Caco-2 (cell line): ENCODE measurements at regions not wholly inside any gene's neighbourhood (a gene's known extent, or its start where the extent isn't known, plus 50 kb on each side); places are given as distances from the start of the nearest gene placed in this dataset.

Experiments
- BruUV-seq: library from RNA; stranded (reverse); fragments of 400-500 nt; replicated peaks from 2 replicates; lab custom pipeline; 2021; lab: Mats Ljungman, UMichigan
- CTCF ChIA-PET: fragments of 300-600 bp; sonication (Branson Sonifier 250); formaldehyde crosslinking; loops from one replicate; lab custom pipeline; 2022; ENCODE audit warnings: antibody characterized with exemption; lab: Charles Lee
- POLR2A ChIA-PET: fragments of 300-600 bp; sonication (Branson Sonifier 250); formaldehyde crosslinking; loops from one replicate; lab custom pipeline; 2022; ENCODE audit warnings: antibody characterized with exemption; lab: Charles Lee
- DNase-seq, 2 experiments: peaks; one replicate each; pipeline versions ENCODE4 v3.0.0 to v3.0.0-alpha.2; 2020 to 2022
- H3K27me3 ChIP-seq: replicated peaks from 2 replicates; pipeline ENCODE4 v1.6.0; 2011; ENCODE audit warnings: low read length; ENCODE audit not compliant: control insufficient read depth, insufficient read depth
- H3K36me3 ChIP-seq: 2 replicates; pipeline ENCODE4 v1.5.1; 2011; ENCODE audit warnings: low read length; ENCODE audit not compliant: control insufficient read depth, insufficient read depth
- H3K4me1 ChIP-seq: fragments of 250-450 bp; sonication (Bioruptor Pico); 2 replicates; pipeline ENCODE4 v1.5.1; 2020; ENCODE audit warnings: mild to moderate bottlenecking
- H3K4me3 ChIP-seq: 2 replicates; pipeline ENCODE4 v1.5.1; 2011; ENCODE audit warnings: low read depth, mild to moderate bottlenecking, control low read depth, low read length
- H3K9me3 ChIP-seq: fragments of 250-450 bp; sonication (Bioruptor Pico); 2 replicates; pipeline ENCODE4 v1.5.1; 2020; ENCODE audit warnings: mild to moderate bottlenecking, moderate library complexity
- H3K27ac Mint-ChIP-seq: one replicate; pipeline ENCODE4 v1.8.0; 2022; ENCODE audit warnings: mixed read lengths; ENCODE audit not compliant: unreplicated experiment
- H3K27me3 Mint-ChIP-seq: one replicate; pipeline ENCODE4 v1.8.0; 2022; ENCODE audit warnings: mixed read lengths; ENCODE audit not compliant: insufficient read depth, unreplicated experiment
- H3K36me3 Mint-ChIP-seq: one replicate; pipeline ENCODE4 v1.8.0; 2022; ENCODE audit warnings: mild to moderate bottlenecking, mixed read lengths; ENCODE audit not compliant: insufficient read depth, unreplicated experiment
- H3K4me1 Mint-ChIP-seq: one replicate; pipeline ENCODE4 v1.8.0; 2022; ENCODE audit warnings: low read depth, mixed read lengths; ENCODE audit not compliant: unreplicated experiment
- H3K4me3 Mint-ChIP-seq: one replicate; pipeline ENCODE4 v1.8.0; 2022; ENCODE audit warnings: mild to moderate bottlenecking, moderate library complexity, mixed read lengths; ENCODE audit not compliant: unreplicated experiment
- H3K9me3 Mint-ChIP-seq: one replicate; pipeline ENCODE4 v1.8.0; 2022; ENCODE audit warnings: mixed read lengths; ENCODE audit not compliant: unreplicated experiment
- CTCF ChIP-seq, 2 experiments: fragments of 200-600 bp in 1 of 2; IDR thresholded peaks; 1 replicate in 1 of 2; 2 replicates in 1 of 2; pipeline versions ENCODE4 v1.5.1 to v1.8.0; 2011 to 2022; ENCODE audit warnings: antibody characterized with exemption in 1 of 2, control low read depth in 1 of 2, inconsistent platforms in 1 of 2, low read depth in 1 of 2, low read length in 1 of 2, mild to moderate bottlenecking in 1 of 2, moderate library complexity in 1 of 2; ENCODE audit not compliant: insufficient read depth in 1 of 2, severe bottlenecking in 1 of 2, unreplicated experiment in 1 of 2
- intact Hi-C: fragments of 100-400 bp; cut with micrococcal nuclease; formaldehyde crosslinking; loops from one replicate; pipeline ENCODE4 v1.10.0; 2022; ENCODE audit not compliant: unreplicated experiment

GRCh38 chr6:155770856-155771255 is 315.2 kb upstream of the NOX3 start:
- H3K36me3 ChIP-seq, result no peaks in the 10 kb centered on the region
- Mint-ChIP-seq H3K36me3 (no peaks in the 10 kb centered on the region), H3K4me3 (no peak overlapping the region), H3K27ac (no peak overlapping the region), H3K9me3 (no peaks in the 10 kb centered on the region), H3K4me1 (no peaks in the 10 kb centered on the region), H3K27me3 (no peaks in the 10 kb centered on the region)
- no peak overlapping the region for H3K4me3 ChIP-seq
- no peak for TF ChIP-seq CTCF (IDR thresholded peaks at IDR 0.05; ENCODE audit: insufficient read depth in 1 of 2, low read depth in 1 of 2, low read length in 1 of 2, severe bottlenecking in 1 of 2, unreplicated experiment in 1 of 2)
- CTCF ChIA-PET, result no interaction called here
- DNase-seq, result no peak
- H3K4me1 ChIP-seq, result no peaks in the 10 kb centered on the region
- no peaks in the 10 kb centered on the region; the same call in 1 of the 2 replicates for H3K9me3 ChIP-seq
- H3K27me3 ChIP-seq, result no peaks in the 10 kb centered on the region
- BruUV-seq, result no TSS peak
- POLR2A ChIA-PET, result no interaction called here
- intact Hi-C loops, result no loop called here

GRCh38 chr6:155770313-155770712 is 314.7 kb upstream of the NOX3 start:
- POLR2A ChIA-PET, result no interaction called here
- no TSS peak for BruUV-seq

GRCh38 chr6:155765275-155766194 is 309.9 kb upstream of the NOX3 start:
- Mint-ChIP-seq H3K4me1 (no peaks in the 10 kb centered on the region), H3K27ac (no peak overlapping the region), H3K27me3 (peaks cover 6% of the 10 kb centered on the region), H3K36me3 (no peaks in the 10 kb centered on the region), H3K9me3 (no peaks in the 10 kb centered on the region), H3K4me3 (no peak overlapping the region)
- Histone ChIP-seq H3K27me3 (no peaks in the 10 kb centered on the region), H3K4me3 (no peak overlapping the region), H3K9me3 (no peaks in the 10 kb centered on the region; the same call in 1 of the 2 replicates), H3K36me3 (no peaks in the 10 kb centered on the region), H3K4me1 (no peaks in the 10 kb centered on the region)
- no peak for DNase-seq
- TF ChIP-seq CTCF (IDR thresholded peaks at IDR 0.05; ENCODE audit: insufficient read depth in 1 of 2, low read depth in 1 of 2, low read length in 1 of 2, severe bottlenecking in 1 of 2, unreplicated experiment in 1 of 2), result no peak
- BruUV-seq, result no TSS peak
- intact Hi-C loops, result no loop called here
- CTCF ChIA-PET, result no interaction called here
- POLR2A ChIA-PET, result no interaction called here

More at GRCh38 chr6:155770313-155770712, 314.7 kb upstream of the NOX3 start:
- H3K4me3 Mint-ChIP-seq, result no peak overlapping the region
- CTCF ChIA-PET, result no interaction called here
- no peaks in the 10 kb centered on the region for H3K27me3 Mint-ChIP-seq
- H3K27ac Mint-ChIP-seq, result no peak overlapping the region
- Histone ChIP-seq H3K4me3 (no peak overlapping the region), H3K4me1 (no peaks in the 10 kb centered on the region), H3K27me3 (no peaks in the 10 kb centered on the region), H3K36me3 (no peaks in the 10 kb centered on the region), H3K9me3 (no peaks in the 10 kb centered on the region; the same call in 1 of the 2 replicates)
- no peaks in the 10 kb centered on the region for H3K9me3 Mint-ChIP-seq
- no peaks in the 10 kb centered on the region for H3K4me1 Mint-ChIP-seq
- H3K36me3 Mint-ChIP-seq, result no peaks in the 10 kb centered on the region
- intact Hi-C loops, result no loop called here
- TF ChIP-seq CTCF (IDR thresholded peaks at IDR 0.05; ENCODE audit: insufficient read depth in 1 of 2, low read depth in 1 of 2, low read length in 1 of 2, severe bottlenecking in 1 of 2, unreplicated experiment in 1 of 2), result no peak
- DNase-seq, result no peak
